ENCODE measurements at regions not wholly inside any gene's neighbourhood (a gene's known extent, or its start where the extent isn't known, plus 50 kb on each side); places are given as distances from the start of the nearest gene placed in this dataset.
"Not testable (repeated sequence)": the region's sequence is repeated elsewhere in the genome, so short reads cannot be mapped to it uniquely, and the experiment has no call there.

GRCh38 chr11:116348226-116348625 lies 424.6 kb downstream of the BUD13 start:
- intact Hi-C loops (cut with DNase I), result no loop called here
- peak; percentile 71 for ATAC-seq
- DNase-seq (ENCODE audit: low spot score), result no peak

GRCh38 chr11:116345575-116345974 lies 427.2 kb downstream of the BUD13 start:
- ATAC-seq (no peak), DNase-seq (ENCODE audit: low spot score) (no peak)
- intact Hi-C loops (cut with DNase I), result no loop called here

- no peak for DNase-seq (ENCODE audit: low spot score)
- no peak for ATAC-seq
- intact Hi-C loops (cut with DNase I), result no loop called here
Observed at GRCh38 chr11:116344601-116345000, 428.2 kb downstream of the BUD13 start.

- no peak for DNase-seq (ENCODE audit: low spot score)
- no peak for ATAC-seq
- intact Hi-C loops (cut with DNase I), result no loop called here
Observed at GRCh38 chr11:116343270-116343669, 429.5 kb downstream of the BUD13 start.

GRCh38 chr11:116342148-116342547 lies 430.6 kb downstream of the BUD13 start:
- intact Hi-C loops (cut with DNase I), result no loop called here
- DNase-seq (ENCODE audit: low spot score) (no peak), ATAC-seq (no peak)

GRCh38 chr11:116339306-116340098 lies 433.3 kb downstream of the BUD13 start:
- ATAC-seq (no peak), DNase-seq (ENCODE audit: low spot score) (no peak)
- intact Hi-C loops (cut with DNase I), result no loop called here

- DNase-seq (ENCODE audit: low spot score); ATAC-seq; intact Hi-C loops (cut with DNase I): not testable (repeated sequence)
Observed at GRCh38 chr11:116338500-116338899, 434.3 kb downstream of the BUD13 start.

- intact Hi-C loops (cut with DNase I), result no loop called here
- DNase-seq (ENCODE audit: low spot score) (no peak), ATAC-seq (no peak)
Observed at GRCh38 chr11:116336540-116336939, 436.2 kb downstream of the BUD13 start.

- DNase-seq (ENCODE audit: low spot score) (no peak), ATAC-seq (no peak)
- intact Hi-C loops (cut with DNase I), result no loop called here
Observed at GRCh38 chr11:116335891-116336290, 436.9 kb downstream of the BUD13 start.

GRCh38 chr11:116335078-116335477 lies 437.7 kb downstream of the BUD13 start:
- no peak for DNase-seq (ENCODE audit: low spot score)
- intact Hi-C loops (cut with DNase I), result no loop called here
- ATAC-seq, result no peak

GRCh38 chr11:116334596-116334995 lies 438.2 kb downstream of the BUD13 start:
- intact Hi-C loops (cut with DNase I), result no loop called here
- DNase-seq (ENCODE audit: low spot score) (no peak), ATAC-seq (no peak)

- no peak for ATAC-seq
- intact Hi-C loops (cut with DNase I), result no loop called here
- no peak for DNase-seq (ENCODE audit: low spot score)
Observed at GRCh38 chr11:116333001-116333535, 439.7 kb downstream of the BUD13 start.

GRCh38 chr11:116332391-116332790 lies 440.4 kb downstream of the BUD13 start:
- no peak for DNase-seq (ENCODE audit: low spot score)
- intact Hi-C loops (cut with DNase I), result no loop called here
- ATAC-seq, result no peak

GRCh38 chr11:116331381-116331780 lies 441.4 kb downstream of the BUD13 start:
- no peak for DNase-seq (ENCODE audit: low spot score)
- ATAC-seq, result no peak
- intact Hi-C loops (cut with DNase I), result no loop called here

GRCh38 chr11:116330439-116331185 lies 442.2 kb downstream of the BUD13 start:
- DNase-seq (ENCODE audit: low spot score) (no peak), ATAC-seq (no peak)
- intact Hi-C loops (cut with DNase I), result no loop called here

- DNase-seq (ENCODE audit: low spot score) (no peak), ATAC-seq (no peak)
- intact Hi-C loops (cut with DNase I), result no loop called here
Observed at GRCh38 chr11:116329354-116330090, 443.3 kb downstream of the BUD13 start.

GRCh38 chr11:116328851-116329250 lies 443.9 kb downstream of the BUD13 start:
- ATAC-seq, result no peak
- intact Hi-C loops (cut with DNase I), result no loop called here

GRCh38 chr11:116328391-116328790 lies 444.4 kb downstream of the BUD13 start:
- intact Hi-C loops (cut with DNase I), result no loop called here
- ATAC-seq, result no peak

More at GRCh38 chr11:116328851-116329250, 443.9 kb downstream of the BUD13 start:
- DNase-seq (ENCODE audit: low spot score), result no peak

GRCh38 chr11:116326146-116326545 lies 446.6 kb downstream of the BUD13 start:
- intact Hi-C loops (cut with DNase I), result no loop called here
- DNase-seq (ENCODE audit: low spot score) (no peak), ATAC-seq (no peak)

More at GRCh38 chr11:116328391-116328790, 444.4 kb downstream of the BUD13 start:
- no peak for DNase-seq (ENCODE audit: low spot score)

Data from sciatic nerve (tissue), 2 donors.